Heart left ventricle (tissue), 13 donors: ENCODE measurements at regions not wholly inside any gene's neighbourhood (a gene's known extent, or its start where the extent isn't known, plus 50 kb on each side); places are given as distances from the start of the nearest gene placed in this dataset.

Source experiments
- CTCF ChIP-seq, 12 donors: fragments of 200-600 bp; sonication (generic) in 4 of 12; IDR thresholded peaks; one replicate each; pipeline versions ENCODE4 v1.5.0 to v1.8.0; 2018 to 2022; ENCODE audit warnings: antibody characterized with exemption in 12 of 12, mild to moderate bottlenecking in 5 of 12
- POLR2A ChIP-seq, 2 donors: fragments of 450-650 bp; IDR thresholded peaks; one replicate each; pipeline ENCODE4 v1.6.1; 2017; ENCODE audit warnings: antibody characterized with exemption in 2 of 2, mild to moderate bottlenecking in 2 of 2, moderate library complexity in 2 of 2
- donor health status: ischemic (EF 13 %, LVEDD 7.1; RV severe dilation, severe dysfunction).
- donor health status: DM: no; HTN: yes; CAD: no.
- donor health status: DM: no; HTN: no; CAD: no.
- donor health status: ischemic (EF 25% LVEDD 6.9; RV normal size, moderate dysfunction).
- donor health status: ischemic (EF 25% LVEDD 5.7; RV mildly dilated, moderate dysfunction).
- donor health status: ischemic (EF 35%, LVEDD 5.7; RV mildly dilated, moderate dysfunction).
- donor health status: nonischemic (EF 11% LVEDD 7.7; RV severe dilation, severe dysfunction).
- donor health status: DM: yes; HTN: yes; CAD: no.
- donor health status: PGD.
- donor health status: ischemic (EF 29% LVEDD 5.4; RV normal size, mild dysfunction).
- donor health status: nonischemic (EF 23%, LVEDD 6.1; RV moderate dilation, normal function).

GRCh38 chr12:86530996-86531655, 274.9 kb upstream of the MGAT4C start:
- TF ChIP-seq CTCF (IDR thresholded peaks at IDR 0.05) (no peak), POLR2A (IDR thresholded peaks at IDR 0.05) (no peak)
